RWPE1 (cell line): ENCODE measurements at regions not wholly inside any gene's neighbourhood (a gene's known extent, or its start where the extent isn't known, plus 50 kb on each side); places are given as distances from the start of the nearest gene placed in this dataset.

ENCODE experiments used
- CTCF ChIA-PET: fragments of 350-600 bp; sonication (Branson Sonifier 250); formaldehyde crosslinking; extraction: SDS; loops from one replicate; lab custom pipeline; 2021; lab: Yijun Ruan, JAX
- POLR2A ChIA-PET: fragments of 400-600 bp; formaldehyde crosslinking; extraction: SDS; loops from one replicate; lab custom pipeline; 2020; ENCODE audit warnings: antibody characterized with exemption; ENCODE audit not compliant: low non-redundant PET; lab: Yijun Ruan, JAX
- DNase-seq: peaks from one replicate; pipeline ENCODE4 v3.0.0; 2012; ENCODE audit warnings: low spot score
- H3K27ac ChIP-seq: fragments of 450-650 bp; 2 replicates; pipeline ENCODE4 v1.5.1; 2017
- TF ChIP-seq, protein P1 (sequence below): fragments of 450-650 bp; conservative IDR thresholded peaks from 2 replicates; pipeline ENCODE4 v1.5.1; 2017; ENCODE audit warnings: low read depth, mild to moderate bottlenecking

DNA sequence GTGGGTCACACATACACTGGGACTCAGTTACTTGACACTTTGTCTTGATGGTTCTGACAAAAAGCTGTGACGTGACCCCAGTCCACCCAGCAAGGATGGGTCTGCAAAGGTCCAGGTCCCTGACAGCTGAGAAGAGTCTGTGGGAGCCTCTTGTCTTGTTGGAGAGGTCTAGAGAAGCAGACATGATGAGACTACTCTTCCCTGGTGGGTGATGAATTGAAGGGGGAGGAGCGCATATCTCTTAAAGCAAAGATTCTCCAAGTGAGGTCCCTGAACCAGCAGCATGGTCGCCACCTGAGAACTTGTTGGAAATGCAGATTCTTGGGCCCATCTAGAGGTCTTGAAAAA, 78.5 kb upstream of the MEDAG start:
- ChIA-PET CTCF (no interaction called here), POLR2A (no interaction called here)
- DNase-seq, result no peak
- H3K27ac ChIP-seq, result no peak overlapping the region
- TF ChIP-seq, protein P1, sequence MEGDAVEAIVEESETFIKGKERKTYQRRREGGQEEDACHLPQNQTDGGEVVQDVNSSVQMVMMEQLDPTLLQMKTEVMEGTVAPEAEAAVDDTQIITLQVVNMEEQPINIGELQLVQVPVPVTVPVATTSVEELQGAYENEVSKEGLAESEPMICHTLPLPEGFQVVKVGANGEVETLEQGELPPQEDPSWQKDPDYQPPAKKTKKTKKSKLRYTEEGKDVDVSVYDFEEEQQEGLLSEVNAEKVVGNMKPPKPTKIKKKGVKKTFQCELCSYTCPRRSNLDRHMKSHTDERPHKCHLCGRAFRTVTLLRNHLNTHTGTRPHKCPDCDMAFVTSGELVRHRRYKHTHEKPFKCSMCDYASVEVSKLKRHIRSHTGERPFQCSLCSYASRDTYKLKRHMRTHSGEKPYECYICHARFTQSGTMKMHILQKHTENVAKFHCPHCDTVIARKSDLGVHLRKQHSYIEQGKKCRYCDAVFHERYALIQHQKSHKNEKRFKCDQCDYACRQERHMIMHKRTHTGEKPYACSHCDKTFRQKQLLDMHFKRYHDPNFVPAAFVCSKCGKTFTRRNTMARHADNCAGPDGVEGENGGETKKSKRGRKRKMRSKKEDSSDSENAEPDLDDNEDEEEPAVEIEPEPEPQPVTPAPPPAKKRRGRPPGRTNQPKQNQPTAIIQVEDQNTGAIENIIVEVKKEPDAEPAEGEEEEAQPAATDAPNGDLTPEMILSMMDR, result no peak

GRCh38 chr13:30829145-30829832, 76.8 kb upstream of the MEDAG start:
- CTCF ChIA-PET, result no interaction called here
- TF ChIP-seq, protein P1, result no peak
- POLR2A ChIA-PET, result no interaction called here
- DNase-seq, result peak; percentile 95
- H3K27ac ChIP-seq, result peak overlapping the region; percentile 63

- ChIA-PET CTCF (no interaction called here), POLR2A (no interaction called here)
- H3K27ac ChIP-seq, result peak overlapping the region; percentile 63; the same call in 1 of the 2 replicates
- DNase-seq, result no peak
- TF ChIP-seq, protein P1, result no peak
Observed at GRCh38 chr13:30829833-30830637, 76.0 kb upstream of the MEDAG start.

DNA sequence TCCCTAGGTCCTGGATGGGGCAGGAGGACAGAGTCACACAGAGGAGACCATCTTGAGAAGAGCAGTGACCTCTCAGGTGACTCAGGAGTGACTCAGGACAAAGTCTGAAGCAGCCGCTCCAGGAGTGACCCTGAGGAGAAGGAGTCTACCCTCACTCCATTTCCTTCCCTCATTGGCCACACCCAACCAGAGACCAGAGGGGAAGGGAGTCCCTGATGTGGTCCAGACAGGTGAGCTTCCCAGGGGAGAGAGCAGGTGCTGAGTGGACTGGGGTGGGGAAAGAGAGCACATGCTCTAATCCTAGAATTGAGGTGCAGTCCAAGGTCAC, 75.5 kb upstream of the MEDAG start:
- POLR2A ChIA-PET, result no interaction called here
- DNase-seq, result no peak
- no peak overlapping the region for H3K27ac ChIP-seq
- TF ChIP-seq, protein P1, result no peak
- CTCF ChIA-PET, result no interaction called here

GRCh38 chr13:30831515-30831914, 74.6 kb upstream of the MEDAG start:
- DNase-seq, result no peak
- TF ChIP-seq, protein P1, result no peak
- ChIA-PET POLR2A (no interaction called here), CTCF (no interaction called here)
- H3K27ac ChIP-seq, result peak overlapping the region; percentile 55; the same call in 1 of the 2 replicates

DNA sequence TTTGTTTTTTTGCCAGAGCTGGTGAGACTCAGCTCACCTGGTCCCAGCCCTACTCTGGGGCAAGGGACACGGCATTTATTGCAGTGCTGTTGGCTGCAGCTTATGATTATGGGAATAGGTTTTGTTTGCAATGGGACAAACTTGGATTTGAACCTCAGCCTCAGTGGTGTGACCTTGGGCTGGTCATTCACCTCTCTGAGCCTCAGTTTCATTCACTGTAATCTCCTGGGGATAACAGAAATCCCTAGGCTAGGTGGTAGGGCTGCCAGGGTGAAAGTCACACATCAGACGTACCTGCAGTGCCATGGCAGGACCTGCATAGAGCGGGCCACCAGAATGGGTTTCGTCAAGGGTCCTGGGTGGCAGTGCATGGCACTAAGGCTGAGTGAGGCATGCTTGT, 73.7 kb upstream of the MEDAG start:
- ChIA-PET POLR2A (no interaction called here), CTCF (no interaction called here)
- TF ChIP-seq, protein P1, result no peak
- H3K27ac ChIP-seq, result peak overlapping the region; percentile 55
- DNase-seq, result no peak
